ENCODE measurements at regions not wholly inside any gene's neighbourhood (a gene's known extent, or its start where the extent isn't known, plus 50 kb on each side); places are given as distances from the start of the nearest gene placed in this dataset.

DNA sequence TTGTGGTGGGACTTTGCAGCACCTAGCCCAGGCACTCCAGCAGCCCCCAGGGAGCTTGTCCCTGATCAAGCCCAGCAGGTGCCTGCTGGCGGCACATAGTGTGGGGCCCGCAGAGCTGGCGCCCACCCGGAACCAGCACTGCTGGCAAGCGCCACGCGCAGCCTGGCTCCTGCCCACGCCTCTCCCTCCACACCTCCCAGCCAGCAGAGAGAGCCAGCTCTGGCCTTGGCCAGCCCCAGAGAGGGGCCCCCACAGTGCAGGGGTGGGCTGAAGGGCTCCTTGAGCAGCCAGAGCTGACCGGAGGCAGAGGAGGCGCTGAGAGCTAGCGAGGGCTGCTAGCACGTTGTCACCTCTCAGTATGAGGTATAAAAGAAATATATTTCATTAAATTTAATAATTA lies 716.5 kb upstream of the MAP3K7 start:
- no peak for DNase-seq (ENCODE audit: low read depth, low spot score)
- H3K9me3 ChIP-seq (ENCODE audit: control insufficient read depth, insufficient read depth, low read length) = peaks cover 6% of the 10 kb centered on the region
- POLR2A ChIA-PET = no interaction called here
- TF ChIP-seq CTCF (IDR thresholded peaks at IDR 0.05; ENCODE audit: low read depth, low read length) = no peak
- H3K4me3 ChIP-seq (ENCODE audit: low read depth, low read length) = no peak overlapping the region
- no peak overlapping the region for H3K27ac ChIP-seq (ENCODE audit: low read depth, low read length)
- H3K27me3 ChIP-seq (ENCODE audit: control insufficient read depth, insufficient read depth, low read length) = no peaks in the 10 kb centered on the region
- CTCF ChIA-PET = no interaction called here

DNA sequence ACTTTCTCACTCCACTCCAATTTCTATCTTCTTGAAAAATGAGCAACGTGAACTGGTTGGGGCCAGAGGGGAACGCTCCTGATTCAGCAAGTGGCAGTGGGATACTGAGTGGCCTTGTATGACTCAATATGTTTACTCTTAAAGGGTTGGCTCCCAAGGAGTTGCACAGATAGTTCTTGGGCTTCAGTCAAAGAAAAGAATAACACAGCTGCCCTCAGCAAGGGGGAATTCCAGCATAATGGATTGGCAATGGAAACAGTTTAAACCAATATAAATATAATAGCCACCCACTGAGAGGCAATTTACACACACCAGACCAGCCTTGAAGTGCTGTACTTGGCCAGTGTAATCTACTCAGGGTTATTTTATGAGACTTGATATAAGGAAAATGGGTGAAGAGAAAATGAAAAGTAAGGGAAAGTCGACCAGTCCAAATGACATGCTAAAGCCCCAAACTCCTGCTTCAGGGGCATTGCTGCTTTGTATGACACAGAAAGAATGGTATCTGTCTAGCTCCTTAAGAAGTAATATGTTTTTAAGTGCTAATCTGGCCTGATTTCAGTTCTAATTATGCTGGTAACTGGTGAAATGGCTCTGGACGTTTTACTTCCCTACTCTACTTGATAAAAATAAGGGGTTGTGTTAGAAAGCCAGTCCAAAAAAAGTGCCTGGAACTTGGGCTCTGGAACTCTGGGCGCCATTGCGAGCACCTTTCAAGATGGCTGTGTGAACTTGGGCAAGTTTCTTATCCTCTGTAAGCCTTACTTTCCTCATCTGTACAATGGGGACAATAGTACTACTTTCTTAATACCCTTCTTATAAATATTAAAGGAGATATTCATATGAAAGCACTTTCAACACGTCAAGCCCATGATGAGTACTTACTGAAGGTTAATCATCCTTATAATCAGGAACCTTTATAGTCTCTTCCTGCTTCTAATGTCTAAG lies 712.9 kb upstream of the MAP3K7 start:
- ChIA-PET POLR2A (no interaction called here), CTCF (interaction anchor here (0.6 kb wide), 1 partner anchor 40 kb away, joined by 3 read pairs; no protein-coding TSS in a partner anchor)
- TF ChIP-seq CTCF (IDR thresholded peaks at IDR 0.05; ENCODE audit: low read depth, low read length) = no peak

GRCh38 chr6:91298543-91299145 lies 711.8 kb upstream of the MAP3K7 start:
- no peak for DNase-seq (ENCODE audit: low read depth, low spot score)
- Histone ChIP-seq H3K27me3 (ENCODE audit: control insufficient read depth, insufficient read depth, low read length) (no peaks in the 10 kb centered on the region), H3K9me3 (ENCODE audit: control insufficient read depth, insufficient read depth, low read length) (peaks cover 6% of the 10 kb centered on the region), H3K27ac (ENCODE audit: low read depth, low read length) (no peak overlapping the region), H3K4me3 (ENCODE audit: low read depth, low read length) (no peak overlapping the region)
- POLR2A ChIA-PET = no interaction called here
- no peak for TF ChIP-seq CTCF (IDR thresholded peaks at IDR 0.05; ENCODE audit: low read depth, low read length)
- CTCF ChIA-PET = interaction anchor here (0.6 kb wide), 1 partner anchor 41 kb away, joined by 3 read pairs; no protein-coding TSS in a partner anchor

More for the DNA sequence above, 712.9 kb upstream of the MAP3K7 start:
- DNase-seq (ENCODE audit: low read depth, low spot score) = peak; percentile 21
- Histone ChIP-seq H3K9me3 (ENCODE audit: control insufficient read depth, insufficient read depth, low read length) (peaks cover 6% of the 10 kb centered on the region), H3K27me3 (ENCODE audit: control insufficient read depth, insufficient read depth, low read length) (no peaks in the 10 kb centered on the region), H3K27ac (ENCODE audit: low read depth, low read length) (no peak overlapping the region), H3K4me3 (ENCODE audit: low read depth, low read length) (no peak overlapping the region)

GRCh38 chr6:91293395-91293794 lies 706.5 kb upstream of the MAP3K7 start:
- no peak for TF ChIP-seq CTCF (IDR thresholded peaks at IDR 0.05; ENCODE audit: low read depth, low read length)
- POLR2A ChIA-PET = no interaction called here
- H3K9me3 ChIP-seq (ENCODE audit: control insufficient read depth, insufficient read depth, low read length) = no peaks in the 10 kb centered on the region
- H3K4me3 ChIP-seq (ENCODE audit: low read depth, low read length) = no peak overlapping the region
- no peak overlapping the region for H3K27ac ChIP-seq (ENCODE audit: low read depth, low read length)
- no peak for DNase-seq (ENCODE audit: low read depth, low spot score)
- no peaks in the 10 kb centered on the region for H3K27me3 ChIP-seq (ENCODE audit: control insufficient read depth, insufficient read depth, low read length)
- CTCF ChIA-PET = no interaction called here

- Histone ChIP-seq H3K4me3 (ENCODE audit: low read depth, low read length) (no peak overlapping the region), H3K27me3 (ENCODE audit: control insufficient read depth, insufficient read depth, low read length) (no peaks in the 10 kb centered on the region), H3K9me3 (ENCODE audit: control insufficient read depth, insufficient read depth, low read length) (no peaks in the 10 kb centered on the region), H3K27ac (ENCODE audit: low read depth, low read length) (no peak overlapping the region)
- TF ChIP-seq CTCF (IDR thresholded peaks at IDR 0.05; ENCODE audit: low read depth, low read length) = no peak
- no peak for DNase-seq (ENCODE audit: low read depth, low spot score)
- CTCF ChIA-PET = no interaction called here
- POLR2A ChIA-PET = no interaction called here
Measured at GRCh38 chr6:91291071-91291470, 704.2 kb upstream of the MAP3K7 start.

Data from AG04450 (cell line).